SH-SY5Y (cell line): ENCODE measurements at regions not wholly inside any gene's neighbourhood (a gene's known extent, or its start where the extent isn't known, plus 50 kb on each side); places are given as distances from the start of the nearest gene placed in this dataset.

Experiments used
- GATA2 ChIP-seq: IDR thresholded peaks from 2 replicates; pipeline ENCODE4 v1.6.1; 2011; ENCODE audit warnings: mild to moderate bottlenecking, low read depth, low read length
- GATA3 ChIP-seq: IDR thresholded peaks from 2 replicates; pipeline ENCODE4 v1.6.1; 2011; ENCODE audit warnings: low read depth, mild to moderate bottlenecking, low read length, moderate library complexity

- TF ChIP-seq GATA2 = no peak
- TF ChIP-seq GATA3 = no peak
Observed at GRCh38 chr1:229019663-229020271, 251.1 kb upstream of the RAB4A start.
